GM19239 (cell line): ENCODE measurements at regions not wholly inside any gene's neighbourhood (a gene's known extent, or its start where the extent isn't known, plus 50 kb on each side); places are given as distances from the start of the nearest gene placed in this dataset.

ENCODE experiments used
- DNase-seq: peaks from one replicate; pipeline ENCODE4 v3.0.0; 2011; ENCODE audit warnings: low spot score; ENCODE audit not compliant: insufficient read length
- FAIRE-seq: peaks from 2 replicates; lab custom pipeline; 2011; peaks lifted over from hg19 to GRCh38; lab: Jason Lieb, UNC

- DNase-seq (no peak), FAIRE-seq (no peak)
Observed at GRCh38 chr13:60647547-60647946, 250.5 kb downstream of the TDRD3 start.

- FAIRE-seq: no peak
- no peak for DNase-seq
Observed at GRCh38 chr13:60646620-60647019, 249.6 kb downstream of the TDRD3 start.

DNA sequence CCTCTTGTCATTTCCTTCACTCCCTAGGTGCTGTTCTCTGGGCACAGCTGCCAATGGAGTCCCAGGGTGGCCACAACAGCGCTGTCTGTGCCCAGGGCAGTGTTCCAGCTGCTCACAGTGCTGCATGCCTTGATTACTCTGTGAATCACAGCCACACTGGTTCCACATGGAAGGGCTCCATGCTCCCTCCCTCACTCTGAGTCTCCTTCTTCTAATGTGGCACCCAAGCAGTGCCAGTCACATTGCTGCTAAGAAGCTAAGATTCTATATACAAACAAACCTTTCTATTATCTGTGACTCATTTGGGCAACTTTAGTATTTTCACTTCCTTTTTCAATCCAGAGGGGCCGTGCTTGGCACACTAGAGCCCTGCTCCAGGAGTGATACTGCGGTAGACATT, 248.7 kb downstream of the TDRD3 start:
- FAIRE-seq (no peak), DNase-seq (no peak)

DNA sequence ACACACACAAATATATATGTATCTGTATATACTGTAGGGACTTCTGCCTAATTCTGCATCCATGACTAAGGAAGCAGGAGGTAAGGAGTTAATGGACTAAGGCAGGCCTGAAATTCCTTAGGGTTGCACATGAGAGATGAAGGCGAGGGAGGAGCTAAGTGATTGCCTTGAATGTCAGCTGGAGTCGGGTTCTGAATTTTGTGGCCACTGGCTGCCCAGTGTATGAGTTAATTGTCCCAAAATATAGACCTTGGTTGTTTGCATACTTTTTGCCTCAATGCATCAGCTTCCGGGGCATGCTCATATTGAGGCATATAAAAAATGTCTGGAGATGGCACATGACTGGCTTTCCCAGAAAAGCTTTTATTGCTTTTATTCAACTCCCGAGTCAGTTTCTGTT, 245.5 kb downstream of the TDRD3 start:
- FAIRE-seq (no peak), DNase-seq (no peak)

GRCh38 chr13:60629158-60629557, 232.1 kb downstream of the TDRD3 start:
- no peak for FAIRE-seq

DNA sequence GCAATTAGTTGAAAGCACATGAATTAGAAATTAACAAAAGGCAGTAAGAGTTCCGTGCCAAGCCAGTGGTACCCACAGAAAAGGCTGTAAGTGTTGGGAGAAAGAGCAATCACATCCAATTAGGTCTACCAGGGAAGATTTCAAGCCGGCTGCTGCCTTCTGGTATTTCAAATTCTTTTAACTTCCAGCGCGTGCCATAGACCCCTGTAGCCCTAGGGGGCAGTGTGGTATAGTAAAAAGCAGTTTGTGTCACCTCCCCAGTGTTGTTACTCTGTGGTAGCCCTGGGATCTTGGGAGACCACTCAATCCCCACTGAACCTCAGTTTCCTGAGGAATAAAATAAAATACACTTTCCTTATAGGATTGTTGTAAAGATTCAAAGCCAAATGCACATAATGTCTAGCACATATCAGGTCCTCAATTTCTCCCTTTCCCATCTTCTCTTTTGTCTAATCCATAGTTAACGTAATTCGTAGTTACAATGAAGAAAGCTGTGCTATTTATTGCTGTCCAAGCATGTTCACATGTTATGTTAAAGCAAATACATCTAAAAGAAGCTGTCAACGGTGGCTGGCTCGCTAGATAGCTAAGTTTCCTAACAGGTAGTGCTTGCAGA, 230.2 kb downstream of the TDRD3 start:
- FAIRE-seq (no peak), DNase-seq (peak; percentile 2)

More at GRCh38 chr13:60629158-60629557, 232.1 kb downstream of the TDRD3 start:
- DNase-seq: no peak
